ENCODE measurements at regions not wholly inside any gene's neighbourhood (a gene's known extent, or its start where the extent isn't known, plus 50 kb on each side); places are given as distances from the start of the nearest gene placed in this dataset.

GRCh38 chr16:89043636-89044417 lies 49.8 kb upstream of the ACSF3 start:
- no peak for DNase-seq

Measured in CD4-positive, alpha-beta T cell treated with Interleukin-1 beta for 1 hour (primary cell).